ENCODE measurements at regions not wholly inside any gene's neighbourhood (a gene's known extent, or its start where the extent isn't known, plus 50 kb on each side); places are given as distances from the start of the nearest gene placed in this dataset.
"Not testable (repeated sequence)": the region's sequence is repeated elsewhere in the genome, so short reads cannot be mapped to it uniquely, and the experiment has no call there.

DNA sequence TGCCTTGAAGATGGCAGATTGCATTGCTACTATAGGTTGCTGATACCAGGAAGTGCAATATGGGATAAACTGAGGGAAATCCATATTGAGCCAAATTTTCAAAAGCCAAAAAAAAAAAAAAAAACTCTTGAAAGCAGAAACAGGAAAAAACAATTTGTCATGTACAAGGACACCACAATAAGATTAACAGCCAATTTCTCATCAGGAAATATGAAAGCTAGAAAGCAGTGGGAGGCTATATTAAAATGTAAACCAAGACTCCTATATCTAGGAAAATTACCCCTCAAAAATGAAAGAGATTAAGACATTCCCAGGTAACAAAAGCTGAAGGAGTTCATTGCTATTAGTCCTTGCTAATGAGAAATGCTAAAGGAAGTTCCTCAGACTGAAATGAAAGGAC is 462.8 kb upstream of the DPH6 start:
- Histone ChIP-seq H3K36me3 (ENCODE audit: control insufficient read depth, insufficient read depth, low read length) (no peaks in the 10 kb centered on the region), H3K27ac (ENCODE audit: low read depth, low read length) (no peak overlapping the region), H3K27me3 (ENCODE audit: control insufficient read depth, insufficient read depth, low read length) (no peaks in the 10 kb centered on the region), H3K4me1 (ENCODE audit: control insufficient read depth, insufficient read depth, low read length) (no peaks in the 10 kb centered on the region), H3K4me3 (ENCODE audit: low read length) (no peak overlapping the region), H3K9ac (ENCODE audit: low read length) (no peak overlapping the region)

DNA sequence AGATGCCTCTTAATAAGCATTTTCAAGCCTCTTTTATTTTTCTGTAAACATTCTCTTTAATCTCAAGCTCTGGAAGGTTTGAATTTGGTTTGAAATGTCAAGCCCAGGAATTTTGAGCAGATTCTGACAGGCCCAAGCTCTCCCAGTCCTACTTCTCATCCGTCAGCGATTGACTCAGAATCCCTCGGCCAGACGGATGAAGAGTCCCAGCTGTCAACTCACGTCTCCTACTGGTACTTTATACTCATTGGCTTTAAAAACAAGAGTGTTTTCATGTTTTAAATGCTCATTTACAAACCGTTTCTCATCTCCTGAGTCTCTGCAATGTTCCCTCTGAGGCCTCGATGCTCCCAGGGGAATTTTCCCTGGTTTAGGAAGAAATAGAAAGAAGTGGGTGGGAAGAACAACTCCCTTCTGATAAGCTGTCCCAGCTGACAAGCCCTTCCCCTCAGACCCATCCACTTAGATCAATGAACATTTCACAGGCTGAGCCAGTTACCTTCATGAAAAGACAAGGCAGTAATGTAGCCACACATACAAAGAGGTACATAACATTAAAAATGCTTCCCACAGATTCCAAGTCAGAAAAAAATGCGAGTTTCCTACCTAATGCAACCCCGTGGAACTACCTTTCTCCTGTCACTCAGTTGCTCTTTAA is 478.2 kb upstream of the DPH6 start:
- Histone ChIP-seq H3K27ac (ENCODE audit: low read depth, low read length) (no peak overlapping the region), H3K36me3 (ENCODE audit: control insufficient read depth, insufficient read depth, low read length) (no peaks in the 10 kb centered on the region), H3K27me3 (ENCODE audit: control insufficient read depth, insufficient read depth, low read length) (no peaks in the 10 kb centered on the region), H3K4me3 (ENCODE audit: low read length) (no peak overlapping the region), H3K9ac (ENCODE audit: low read length) (no peak overlapping the region), H3K4me1 (ENCODE audit: control insufficient read depth, insufficient read depth, low read length) (no peaks in the 10 kb centered on the region)

DNA sequence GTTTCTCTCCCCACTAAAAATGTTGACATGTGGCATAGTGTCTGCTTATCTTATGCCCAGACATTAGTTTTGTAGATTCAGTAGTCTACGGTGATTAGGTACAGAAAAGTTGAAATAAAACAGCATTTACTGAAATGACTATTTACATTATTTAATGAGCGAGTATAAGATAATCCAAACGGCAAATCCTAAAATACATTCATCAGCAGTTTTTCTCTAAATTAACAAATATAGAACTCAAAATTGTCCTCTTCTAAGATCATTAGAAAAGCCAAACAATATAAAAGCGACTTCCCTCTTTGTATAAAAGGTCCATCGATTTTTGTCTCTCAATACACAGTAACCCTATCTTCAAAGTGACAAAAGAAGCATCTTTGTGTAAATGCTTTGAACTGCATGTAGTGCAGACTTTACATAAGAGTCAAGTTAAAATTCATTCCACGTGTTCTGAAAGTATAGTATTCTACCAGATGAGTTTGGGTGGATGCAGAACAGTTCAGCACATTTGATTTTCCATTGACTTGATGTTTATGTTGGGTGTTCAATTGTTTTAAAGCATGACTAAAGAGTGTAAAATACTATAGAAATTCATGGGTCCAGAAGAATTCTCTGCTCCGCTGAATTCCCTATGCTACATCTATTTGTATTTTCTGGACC is 480.8 kb upstream of the DPH6 start:
- Histone ChIP-seq H3K4me1 (ENCODE audit: control insufficient read depth, insufficient read depth, low read length) (no peaks in the 10 kb centered on the region), H3K9ac (ENCODE audit: low read length) (no peak overlapping the region), H3K27me3 (ENCODE audit: control insufficient read depth, insufficient read depth, low read length) (no peaks in the 10 kb centered on the region), H3K4me3 (ENCODE audit: low read length) (no peak overlapping the region), H3K36me3 (ENCODE audit: control insufficient read depth, insufficient read depth, low read length) (no peaks in the 10 kb centered on the region), H3K27ac (ENCODE audit: low read depth, low read length) (no peak overlapping the region)

DNA sequence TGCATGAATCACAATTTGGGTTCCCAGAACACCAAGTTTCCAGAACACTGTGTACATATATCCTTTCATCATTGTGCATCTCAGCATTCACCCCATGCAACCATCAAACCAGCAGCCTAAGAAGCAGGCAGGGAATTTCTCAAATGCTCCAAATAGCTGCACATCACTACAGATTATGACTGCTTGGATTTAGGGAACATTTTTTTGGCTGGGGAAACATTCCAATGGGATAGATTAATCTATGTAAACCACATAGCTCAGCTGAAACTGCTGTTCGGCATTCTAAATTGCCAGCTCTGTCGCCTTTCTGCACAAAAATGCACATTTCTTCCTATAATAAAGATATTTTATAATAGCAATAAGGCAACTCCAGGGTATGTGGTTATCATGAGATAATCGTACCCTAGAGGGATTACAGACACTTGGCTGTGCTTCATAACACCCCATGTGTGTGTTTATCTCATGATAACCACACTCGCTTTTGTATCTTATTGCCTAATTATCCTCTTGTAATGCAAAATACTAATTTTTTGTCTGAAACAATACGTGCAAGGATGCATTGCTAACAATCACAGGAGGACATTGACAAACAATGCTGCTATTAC is 483.7 kb upstream of the DPH6 start:
- Histone ChIP-seq H3K27me3 (ENCODE audit: control insufficient read depth, insufficient read depth, low read length) (no peaks in the 10 kb centered on the region), H3K36me3 (ENCODE audit: control insufficient read depth, insufficient read depth, low read length) (no peaks in the 10 kb centered on the region), H3K27ac (ENCODE audit: low read depth, low read length) (no peak overlapping the region), H3K4me3 (ENCODE audit: low read length) (no peak overlapping the region), H3K9ac (ENCODE audit: low read length) (no peak overlapping the region), H3K4me1 (ENCODE audit: control insufficient read depth, insufficient read depth, low read length) (no peaks in the 10 kb centered on the region)

DNA sequence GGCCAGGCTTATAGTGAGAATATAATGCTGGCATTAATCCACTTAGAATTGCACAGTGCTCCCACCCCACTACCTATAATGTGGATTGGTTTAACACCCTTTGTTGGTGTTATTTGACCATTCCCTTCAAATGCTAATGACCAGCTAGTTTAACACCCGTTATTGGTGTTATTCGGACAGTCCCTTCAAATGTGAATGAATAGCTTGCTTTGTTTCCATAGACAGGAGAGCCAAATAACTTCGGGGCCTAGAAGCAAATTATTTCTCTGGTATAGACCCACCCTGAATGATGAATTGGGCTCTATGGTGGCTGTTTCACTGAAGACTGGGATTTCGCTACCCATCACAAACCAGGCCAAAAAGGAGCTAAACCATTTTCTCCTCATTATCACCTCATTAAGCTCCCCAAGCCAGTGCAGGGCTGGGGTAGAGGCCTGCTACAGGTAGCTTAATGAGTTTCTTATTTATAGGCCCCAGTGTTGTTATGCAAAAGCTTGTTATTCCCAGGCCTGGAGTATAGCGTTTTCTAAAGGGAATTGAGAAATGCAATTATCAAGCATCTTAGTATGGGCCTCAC is 494.1 kb upstream of the DPH6 start:
- Histone ChIP-seq H3K27me3 (ENCODE audit: control insufficient read depth, insufficient read depth, low read length) (no peaks in the 10 kb centered on the region), H3K4me1 (ENCODE audit: control insufficient read depth, insufficient read depth, low read length) (no peaks in the 10 kb centered on the region), H3K9ac (ENCODE audit: low read length) (no peak overlapping the region), H3K36me3 (ENCODE audit: control insufficient read depth, insufficient read depth, low read length) (no peaks in the 10 kb centered on the region), H3K27ac (ENCODE audit: low read depth, low read length) (no peak overlapping the region), H3K4me3 (ENCODE audit: low read length) (no peak overlapping the region)

DNA sequence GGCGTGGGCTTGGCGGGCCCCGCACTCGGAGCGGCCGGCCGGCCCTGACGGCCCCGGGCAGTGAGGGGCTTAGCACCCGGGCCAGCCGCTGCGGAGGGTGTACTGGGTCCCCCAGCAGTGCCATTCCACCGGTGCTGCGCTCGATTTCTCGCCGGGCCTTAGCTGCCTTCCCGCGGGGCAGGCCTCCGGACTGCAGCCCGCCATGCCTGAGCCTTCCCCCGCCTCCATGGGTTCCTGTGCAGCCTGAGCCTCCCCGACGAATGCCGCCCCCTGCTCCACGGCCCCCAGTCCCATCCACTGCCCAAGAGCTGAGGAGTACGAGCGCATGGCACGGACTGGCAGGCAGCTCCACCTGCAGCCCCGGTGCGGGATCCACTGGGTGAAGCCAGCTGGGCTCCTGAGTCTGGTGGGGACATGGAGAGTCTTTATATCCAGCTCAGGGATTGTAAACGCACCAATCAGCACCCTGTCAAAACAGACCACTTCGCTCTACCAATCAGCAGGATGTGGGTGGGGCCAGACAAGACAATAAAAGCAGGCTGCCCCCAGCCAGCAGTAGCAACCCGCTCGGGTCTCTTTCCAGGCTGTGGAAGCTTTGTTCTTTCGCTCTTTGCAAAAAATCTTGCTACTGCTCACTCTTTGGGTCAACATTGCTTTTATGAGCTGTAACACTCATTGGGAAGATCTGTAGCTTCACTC is 501.2 kb upstream of the DPH6 start:
- not testable (repeated sequence) for H3K36me3 ChIP-seq (ENCODE audit: control insufficient read depth, insufficient read depth, low read length); H3K27ac ChIP-seq (ENCODE audit: low read depth, low read length); H3K27me3 ChIP-seq (ENCODE audit: control insufficient read depth, insufficient read depth, low read length); H3K4me1 ChIP-seq (ENCODE audit: control insufficient read depth, insufficient read depth, low read length); H3K4me3 ChIP-seq (ENCODE audit: low read length); H3K9ac ChIP-seq (ENCODE audit: low read length)

DNA sequence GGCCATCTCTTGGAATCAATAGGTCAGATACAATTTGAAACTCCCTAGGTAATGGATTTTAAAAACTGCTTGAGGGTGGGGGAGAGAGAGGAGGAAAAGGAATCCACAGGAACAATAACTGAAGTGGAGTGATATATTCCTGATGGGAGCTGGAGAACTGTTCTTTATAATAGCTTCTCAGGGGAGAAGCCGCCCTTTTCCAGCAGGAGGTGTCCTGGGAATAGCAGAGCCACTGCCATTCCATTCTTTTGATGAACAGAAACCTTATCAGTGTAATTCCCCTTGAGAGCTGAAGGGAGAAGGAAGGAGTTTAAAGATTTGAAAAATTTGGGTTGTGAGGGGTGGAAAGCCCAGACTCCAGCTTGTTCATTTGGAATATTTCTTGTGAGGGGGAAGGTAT is 504.9 kb upstream of the DPH6 start:
- no peak overlapping the region for H3K4me3 ChIP-seq (ENCODE audit: low read length)
- no peak overlapping the region for H3K9ac ChIP-seq (ENCODE audit: low read length)
- no peaks in the 10 kb centered on the region for H3K36me3 ChIP-seq (ENCODE audit: control insufficient read depth, insufficient read depth, low read length)
- H3K27ac ChIP-seq (ENCODE audit: low read depth, low read length) = no peak overlapping the region
- no peaks in the 10 kb centered on the region for H3K27me3 ChIP-seq (ENCODE audit: control insufficient read depth, insufficient read depth, low read length)
- no peaks in the 10 kb centered on the region for H3K4me1 ChIP-seq (ENCODE audit: control insufficient read depth, insufficient read depth, low read length)

DNA sequence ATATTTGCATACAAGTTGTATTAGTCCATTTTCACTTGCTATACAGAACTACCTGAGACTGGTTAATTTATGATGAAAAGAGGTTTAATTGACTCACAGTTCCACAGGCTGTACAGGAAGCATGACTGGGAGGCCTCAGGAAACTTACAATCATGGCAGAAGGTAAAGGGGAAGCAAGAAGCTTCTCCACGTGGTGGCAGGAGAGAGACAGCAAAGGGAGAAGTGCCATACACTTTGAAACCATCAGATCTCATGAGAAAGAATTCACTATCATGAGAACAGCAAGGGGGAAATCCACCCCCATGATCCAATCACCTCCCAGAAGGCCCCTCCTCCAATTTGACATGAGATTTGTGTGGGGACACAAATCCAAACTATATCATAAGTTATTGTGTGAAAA is 506.7 kb upstream of the DPH6 start:
- not testable (repeated sequence) for H3K36me3 ChIP-seq (ENCODE audit: control insufficient read depth, insufficient read depth, low read length); H3K27me3 ChIP-seq (ENCODE audit: control insufficient read depth, insufficient read depth, low read length); H3K27ac ChIP-seq (ENCODE audit: low read depth, low read length); H3K4me3 ChIP-seq (ENCODE audit: low read length); H3K9ac ChIP-seq (ENCODE audit: low read length); H3K4me1 ChIP-seq (ENCODE audit: control insufficient read depth, insufficient read depth, low read length)

DNA sequence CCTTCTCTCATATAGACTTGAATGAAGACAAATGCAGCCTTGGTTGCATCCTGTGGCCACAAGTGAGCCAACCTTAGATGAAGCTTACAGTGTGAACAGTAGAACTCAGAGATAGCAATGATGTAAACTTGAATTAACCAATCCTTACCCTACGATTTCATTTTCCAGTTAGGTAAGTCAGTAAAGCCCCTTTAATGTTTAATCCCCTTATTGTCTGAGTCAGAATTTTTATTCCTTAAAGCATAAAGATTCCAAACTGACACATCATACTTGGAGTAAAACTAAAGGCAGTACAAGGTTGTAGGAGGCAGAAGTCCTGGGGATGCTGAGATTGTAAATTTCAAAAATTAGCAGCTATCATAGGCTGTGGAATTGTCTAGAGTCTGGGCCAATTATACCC is 507.8 kb upstream of the DPH6 start:
- no peaks in the 10 kb centered on the region for H3K4me1 ChIP-seq (ENCODE audit: control insufficient read depth, insufficient read depth, low read length)
- no peak overlapping the region for H3K4me3 ChIP-seq (ENCODE audit: low read length)
- H3K27me3 ChIP-seq (ENCODE audit: control insufficient read depth, insufficient read depth, low read length) = no peaks in the 10 kb centered on the region
- H3K36me3 ChIP-seq (ENCODE audit: control insufficient read depth, insufficient read depth, low read length) = no peaks in the 10 kb centered on the region
- no peak overlapping the region for H3K9ac ChIP-seq (ENCODE audit: low read length)
- no peak overlapping the region for H3K27ac ChIP-seq (ENCODE audit: low read depth, low read length)

DNA sequence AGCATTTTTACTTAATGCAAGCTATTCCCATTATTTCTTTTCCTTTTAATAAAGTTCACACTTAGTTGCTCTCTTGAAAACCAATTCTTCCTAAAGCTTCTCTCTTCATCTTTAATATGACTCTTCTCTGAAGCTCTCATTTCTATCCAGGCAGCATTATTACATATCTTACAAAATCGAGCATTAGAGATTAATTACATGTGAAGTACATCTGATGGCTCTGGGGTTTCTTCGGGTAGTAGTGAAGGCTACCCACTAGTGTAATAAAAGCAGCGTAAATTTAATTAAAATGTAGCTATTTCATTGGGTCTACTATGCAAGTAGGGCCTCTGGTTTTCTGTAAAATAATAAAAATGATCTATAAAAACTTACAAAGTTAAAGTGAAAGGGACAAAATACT is 513.6 kb upstream of the DPH6 start:
- Histone ChIP-seq H3K27ac (ENCODE audit: low read depth, low read length) (no peak overlapping the region), H3K27me3 (ENCODE audit: control insufficient read depth, insufficient read depth, low read length) (no peaks in the 10 kb centered on the region), H3K9ac (ENCODE audit: low read length) (no peak overlapping the region)

DNA sequence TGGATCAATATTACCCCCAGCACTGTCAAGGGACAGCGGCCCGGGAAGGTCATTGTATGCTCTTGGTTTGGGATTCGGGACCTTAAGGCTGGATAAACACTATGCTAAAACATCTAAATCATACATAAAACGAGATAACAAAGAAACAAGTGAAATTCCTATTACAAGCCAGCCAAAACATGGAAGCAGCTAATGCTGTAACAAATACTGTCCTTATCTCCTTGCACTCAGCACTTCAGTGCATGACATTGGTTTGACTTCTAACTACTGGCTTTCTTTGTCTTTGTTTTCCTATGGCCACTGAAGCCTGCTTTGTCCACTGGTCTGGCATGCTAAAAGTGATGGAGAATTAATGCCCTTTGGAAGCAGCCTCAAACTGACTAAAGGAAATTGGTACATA is 516.4 kb upstream of the DPH6 start:
- no peaks in the 10 kb centered on the region for H3K4me1 ChIP-seq (ENCODE audit: control insufficient read depth, insufficient read depth, low read length)
- no peaks in the 10 kb centered on the region for H3K36me3 ChIP-seq (ENCODE audit: control insufficient read depth, insufficient read depth, low read length)
- H3K27me3 ChIP-seq (ENCODE audit: control insufficient read depth, insufficient read depth, low read length) = no peaks in the 10 kb centered on the region
- H3K9ac ChIP-seq (ENCODE audit: low read length) = no peak overlapping the region
- no peak overlapping the region for H3K27ac ChIP-seq (ENCODE audit: low read depth, low read length)
- H3K4me3 ChIP-seq (ENCODE audit: low read length) = no peak overlapping the region

More for the DNA sequence above, 513.6 kb upstream of the DPH6 start:
- H3K4me3 ChIP-seq (ENCODE audit: low read length) = no peak overlapping the region
- H3K4me1 ChIP-seq (ENCODE audit: control insufficient read depth, insufficient read depth, low read length) = no peaks in the 10 kb centered on the region
- no peaks in the 10 kb centered on the region for H3K36me3 ChIP-seq (ENCODE audit: control insufficient read depth, insufficient read depth, low read length)

DNA sequence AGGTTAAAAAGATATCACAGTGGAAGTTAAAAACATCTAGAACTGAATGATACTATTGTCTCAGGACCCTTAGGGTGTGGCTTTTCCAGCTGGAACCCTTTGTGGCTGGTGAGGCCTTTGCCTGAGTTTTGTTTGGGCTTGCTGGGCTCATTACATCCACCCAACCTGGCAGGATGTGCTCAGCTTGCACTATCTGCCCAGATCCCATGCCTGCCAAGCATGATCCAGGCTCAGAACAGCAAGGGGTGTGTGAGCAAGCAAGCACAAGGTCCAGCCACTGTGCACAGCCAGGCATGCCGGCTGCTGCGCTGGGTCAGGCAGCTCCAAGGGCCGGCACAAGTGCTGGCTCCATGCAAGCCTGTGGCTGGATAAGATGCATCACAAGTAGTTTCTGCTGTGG is 512.7 kb upstream of the CDIN1 start:
- Histone ChIP-seq H3K36me3 (ENCODE audit: control insufficient read depth, insufficient read depth, low read length) (no peaks in the 10 kb centered on the region), H3K9ac (ENCODE audit: low read length) (no peak overlapping the region), H3K4me3 (ENCODE audit: low read length) (no peak overlapping the region), H3K27me3 (ENCODE audit: control insufficient read depth, insufficient read depth, low read length) (no peaks in the 10 kb centered on the region), H3K4me1 (ENCODE audit: control insufficient read depth, insufficient read depth, low read length) (no peaks in the 10 kb centered on the region), H3K27ac (ENCODE audit: low read depth, low read length) (no peak overlapping the region)
